ENCODE measurements at regions not wholly inside any gene's neighbourhood (a gene's known extent, or its start where the extent isn't known, plus 50 kb on each side); places are given as distances from the start of the nearest gene placed in this dataset.

DNA sequence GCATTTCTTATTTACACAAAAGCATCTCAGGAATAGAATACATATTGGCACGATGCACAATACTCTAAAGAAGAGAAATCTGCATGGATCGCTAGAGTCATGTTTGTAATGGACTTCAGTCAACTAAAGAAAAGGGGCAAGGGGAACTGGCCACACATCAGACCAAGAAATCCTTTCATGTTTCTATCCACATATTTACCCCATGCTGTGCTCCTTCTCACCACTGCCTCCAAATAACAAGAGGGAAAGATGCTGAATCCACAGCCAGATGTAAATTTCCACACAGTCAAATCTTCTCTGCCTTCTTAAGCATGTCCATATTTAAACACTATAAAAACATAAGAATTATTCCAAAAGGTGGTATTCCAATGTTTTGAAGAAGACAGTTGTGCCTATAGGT, 67.6 kb downstream of the COX18 start:
- Histone ChIP-seq H3K4me1 (no peaks in the 10 kb centered on the region), H3K27ac (no peak overlapping the region), H3K4me3 (no peak overlapping the region), H3K36me3 (no peaks in the 10 kb centered on the region), H3K9me3 (no peaks in the 10 kb centered on the region), H3K27me3 (no peaks in the 10 kb centered on the region)
- no peak for TF ChIP-seq EP300 (IDR thresholded peaks at IDR 0.05)
- no peak for TF ChIP-seq CTCF (IDR thresholded peaks at IDR 0.05)
- TF ChIP-seq POLR2A (IDR thresholded peaks at IDR 0.05) = no peak
- TF ChIP-seq POLR2AphosphoS5 (IDR thresholded peaks at IDR 0.05) = no peak
- no peak for DNase-seq (ENCODE audit: low spot score in 2 of 2)
- 61% methylated on average over 2 of the region's 2 CpGs for WGBS

GRCh38 chr4:72997409-72997808, 72.1 kb downstream of the COX18 start:
- DNase-seq (ENCODE audit: low spot score in 2 of 2) = no peak
- Histone ChIP-seq H3K4me3 (no peak overlapping the region), H3K36me3 (no peaks in the 10 kb centered on the region), H3K9me3 (no peaks in the 10 kb centered on the region), H3K4me1 (no peaks in the 10 kb centered on the region), H3K27ac (no peak overlapping the region), H3K27me3 (no peaks in the 10 kb centered on the region)
- WGBS = 60% methylated on average over 3 of the region's 3 CpGs
- no peak for TF ChIP-seq POLR2AphosphoS5 (IDR thresholded peaks at IDR 0.05)
- TF ChIP-seq EP300 (IDR thresholded peaks at IDR 0.05) = no peak

DNA sequence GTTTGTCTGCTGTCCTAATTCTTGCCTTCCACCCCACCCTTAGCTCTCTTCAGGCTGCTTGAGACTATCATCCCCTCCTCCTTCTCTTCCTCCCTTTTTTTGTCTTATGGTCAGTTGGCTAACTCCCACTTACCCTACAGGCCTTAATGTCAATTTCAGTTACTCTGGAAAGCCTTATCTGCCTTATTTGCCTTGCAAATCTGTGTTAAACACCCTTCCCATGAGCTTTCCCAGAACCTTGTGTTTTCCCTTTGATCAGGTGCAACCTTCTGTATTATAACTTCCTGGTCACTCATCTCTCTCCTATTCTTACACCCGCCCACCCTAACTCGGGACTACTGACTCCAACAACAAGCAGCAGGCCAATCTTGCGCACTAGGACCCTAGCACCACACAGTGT, 74.8 kb downstream of the COX18 start:
- no peaks in the 10 kb centered on the region for H3K9me3 ChIP-seq
- H3K27ac ChIP-seq = no peak overlapping the region
- no peak overlapping the region for H3K4me3 ChIP-seq
- WGBS = 86% methylated on average over 3 of the region's 3 CpGs
- no peaks in the 10 kb centered on the region for H3K36me3 ChIP-seq
- no peaks in the 10 kb centered on the region for H3K4me1 ChIP-seq
- no peaks in the 10 kb centered on the region for H3K27me3 ChIP-seq
- TF ChIP-seq EP300 (IDR thresholded peaks at IDR 0.05) (no peak), POLR2AphosphoS5 (IDR thresholded peaks at IDR 0.05) (no peak)
- DNase-seq (ENCODE audit: low spot score in 2 of 2) = no peak

DNA sequence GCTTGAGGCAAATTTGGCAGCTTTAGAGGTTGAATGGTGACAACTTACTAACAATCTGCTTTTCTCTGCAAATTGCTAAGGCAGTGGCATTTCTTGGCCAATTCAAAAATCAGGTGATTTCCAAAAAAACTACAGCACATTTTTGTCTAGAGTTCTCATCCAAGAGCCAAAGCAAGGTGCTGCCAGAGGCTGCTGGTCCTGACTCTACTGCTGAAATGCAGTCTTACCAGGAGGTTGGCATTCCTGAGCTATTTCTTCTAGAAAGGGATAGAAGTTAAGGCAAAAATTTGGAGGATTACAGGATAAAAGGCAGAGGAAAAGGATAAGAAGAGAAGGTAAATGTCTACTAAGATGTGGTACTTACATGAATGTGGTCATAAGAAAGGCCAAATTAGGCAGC, 75.6 kb downstream of the COX18 start:
- Histone ChIP-seq H3K36me3 (no peaks in the 10 kb centered on the region), H3K27me3 (no peaks in the 10 kb centered on the region), H3K9me3 (no peaks in the 10 kb centered on the region), H3K4me1 (no peaks in the 10 kb centered on the region), H3K27ac (no peak overlapping the region), H3K4me3 (no peak overlapping the region)
- TF ChIP-seq EP300 (IDR thresholded peaks at IDR 0.05) = no peak
- no peak for TF ChIP-seq POLR2AphosphoS5 (IDR thresholded peaks at IDR 0.05)
- no peak for TF ChIP-seq CTCF (IDR thresholded peaks at IDR 0.05)
- no peak for TF ChIP-seq POLR2A (IDR thresholded peaks at IDR 0.05)
- DNase-seq (ENCODE audit: low spot score in 2 of 2) = no peak

DNA sequence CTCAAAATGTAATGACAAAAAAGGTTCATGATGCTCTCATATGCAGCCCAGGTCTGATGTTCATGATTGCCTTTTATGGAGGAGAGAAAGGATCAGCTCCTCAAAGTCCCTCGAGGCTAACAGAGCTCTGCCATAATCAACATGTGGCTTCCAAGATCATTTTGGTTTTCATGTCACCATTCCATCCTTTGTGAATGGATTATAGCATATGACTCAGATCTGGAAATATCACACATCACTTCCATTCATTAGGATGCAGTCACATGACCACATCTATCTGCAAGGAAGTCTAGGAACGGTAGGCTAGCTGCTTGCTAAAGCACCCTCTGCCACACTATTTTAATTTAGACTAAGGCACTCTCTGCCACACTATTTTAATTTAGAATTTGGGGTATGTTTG, 77.6 kb downstream of the COX18 start:
- Histone ChIP-seq H3K27ac (no peak overlapping the region), H3K27me3 (no peaks in the 10 kb centered on the region), H3K9me3 (no peaks in the 10 kb centered on the region), H3K4me3 (no peak overlapping the region), H3K36me3 (no peaks in the 10 kb centered on the region), H3K4me1 (no peaks in the 10 kb centered on the region)
- no peak for TF ChIP-seq POLR2AphosphoS5 (IDR thresholded peaks at IDR 0.05)
- TF ChIP-seq EP300 (IDR thresholded peaks at IDR 0.05) = no peak
- TF ChIP-seq POLR2A (IDR thresholded peaks at IDR 0.05) = no peak
- no peak for TF ChIP-seq CTCF (IDR thresholded peaks at IDR 0.05)
- WGBS = 30% methylated on average over 2 of the region's 2 CpGs
- DNase-seq (ENCODE audit: low spot score in 2 of 2) = no peak

GRCh38 chr4:72987741-72988729, 81.5 kb downstream of the COX18 start:
- Histone ChIP-seq H3K36me3 (no peaks in the 10 kb centered on the region), H3K4me3 (no peak overlapping the region), H3K27me3 (no peaks in the 10 kb centered on the region), H3K27ac (no peak overlapping the region), H3K9me3 (no peaks in the 10 kb centered on the region), H3K4me1 (no peaks in the 10 kb centered on the region)
- no peak for DNase-seq (ENCODE audit: low spot score in 2 of 2)
- TF ChIP-seq POLR2AphosphoS5 (IDR thresholded peaks at IDR 0.05) (no peak), EP300 (IDR thresholded peaks at IDR 0.05) (no peak), POLR2A (IDR thresholded peaks at IDR 0.05) (no peak), CTCF (IDR thresholded peaks at IDR 0.05) (no peak)
- WGBS = 78% methylated on average over 4 of the region's 4 CpGs
